Loucy (cell line): ENCODE measurements at regions not wholly inside any gene's neighbourhood (a gene's known extent, or its start where the extent isn't known, plus 50 kb on each side); places are given as distances from the start of the nearest gene placed in this dataset.

Experiments used
- H2AFZ ChIP-seq: fragments of 200-600 bp; sonication (generic); 2 replicates; pipeline ENCODE4 v1.6.0; 2016; ENCODE audit warnings: antibody characterized with exemption, mild to moderate bottlenecking, low read length, moderate library complexity
- H3F3A ChIP-seq: fragments of 200-600 bp; 2 replicates; pipeline ENCODE4 v1.6.0; 2016; ENCODE audit warnings: antibody characterized with exemption, low read depth, mild to moderate bottlenecking
- H3K27me3 ChIP-seq: fragments of 200-600 bp; sonication (generic); 2 replicates; pipeline ENCODE4 v1.6.1; 2014; ENCODE audit warnings: low read length, mild to moderate bottlenecking; ENCODE audit not compliant: insufficient read depth, poor library complexity, severe bottlenecking
- H3K36me3 ChIP-seq: fragments of 200-600 bp; sonication (generic); 2 replicates; pipeline ENCODE4 v1.6.1; 2016; ENCODE audit warnings: low read length; ENCODE audit not compliant: insufficient read depth
- H3K4me1 ChIP-seq: fragments of 200-600 bp; sonication (generic); 2 replicates; pipeline ENCODE4 v1.5.1; 2014; ENCODE audit warnings: low read length, mild to moderate bottlenecking; ENCODE audit not compliant: insufficient read depth, poor library complexity, severe bottlenecking
- H3K4me2 ChIP-seq: fragments of 200-600 bp; sonication (generic); 2 replicates; pipeline ENCODE4 v1.6.0; 2014; ENCODE audit warnings: antibody characterized with exemption, low read length, low read depth, mild to moderate bottlenecking; ENCODE audit not compliant: poor library complexity, severe bottlenecking
- H3K4me3 ChIP-seq: fragments of 200-600 bp; sonication (generic); 2 replicates; pipeline ENCODE4 v1.5.1; 2014; ENCODE audit warnings: low read length, mild to moderate bottlenecking, mixed read lengths; ENCODE audit not compliant: poor library complexity, severe bottlenecking
- H3K79me2 ChIP-seq: fragments of 200-600 bp; sonication (generic); 2 replicates; pipeline ENCODE4 v1.6.1; 2014; ENCODE audit warnings: low read length; ENCODE audit not compliant: insufficient read depth
- H3K9ac ChIP-seq: fragments of 200-600 bp; sonication (generic); 2 replicates; pipeline ENCODE4 v1.6.0; 2014; ENCODE audit warnings: mild to moderate bottlenecking, low read depth, low read length, moderate library complexity; ENCODE audit not compliant: poor library complexity, severe bottlenecking
- H3K9me2 ChIP-seq: fragments of 200-600 bp; sonication (generic); replicated peaks from 2 replicates; pipeline ENCODE4 v1.6.1; 2016; ENCODE audit warnings: low read depth, low read length, mixed read lengths
- H3K9me3 ChIP-seq: fragments of 200-600 bp; sonication (generic); 2 replicates; pipeline ENCODE4 v1.6.1; 2014; ENCODE audit warnings: mild to moderate bottlenecking, antibody characterized with exemption, low read length, low read depth; ENCODE audit not compliant: insufficient read depth
- H4K20me1 ChIP-seq: fragments of 200-600 bp; sonication (generic); 2 replicates; pipeline ENCODE4 v1.6.0; 2014; ENCODE audit warnings: antibody characterized with exemption, low read length, mild to moderate bottlenecking; ENCODE audit not compliant: insufficient read depth, poor library complexity, severe bottlenecking
- EZH2phosphoT487 ChIP-seq: fragments of 200-600 bp; IDR thresholded peaks from 2 replicates; pipeline ENCODE4 v1.6.1; 2018; ENCODE audit warnings: antibody characterized with exemption, mild to moderate bottlenecking, moderate library complexity, borderline replicate concordance
- TF ChIP-seq, protein P1 (sequence below): fragments of 200-600 bp; sonication (generic); conservative IDR thresholded peaks from 2 replicates; pipeline ENCODE4 v1.5.1; 2014; ENCODE audit warnings: mild to moderate bottlenecking, antibody characterized with exemption, low read length

DNA sequence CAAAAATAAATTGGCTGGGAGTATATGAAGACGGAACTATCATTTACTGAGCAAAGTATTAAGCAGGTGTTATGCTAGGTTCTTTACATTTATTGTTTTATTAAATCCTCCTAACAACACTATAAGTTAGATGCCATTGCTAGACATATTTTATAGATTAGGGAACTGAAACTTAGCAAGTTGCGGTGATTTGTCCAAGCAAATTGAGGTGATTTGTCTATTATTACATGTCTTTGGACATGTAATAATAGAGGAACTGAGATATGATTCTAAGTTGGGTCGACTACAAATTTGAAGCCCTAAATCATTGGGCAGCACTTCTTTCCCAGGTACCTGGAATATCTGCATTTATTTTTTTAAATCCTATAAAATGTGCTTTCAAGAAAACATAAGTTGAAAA is 429.9 kb downstream of the GABRG2 start:
- Histone ChIP-seq H3K9me2 (no peaks in the 10 kb centered on the region), H3K36me3 (no peaks in the 10 kb centered on the region), H2AFZ (no peak overlapping the region), H3F3A (no peaks in the 10 kb centered on the region), H4K20me1 (no peaks in the 10 kb centered on the region), H3K79me2 (no peaks in the 10 kb centered on the region), H3K27me3 (no peaks in the 10 kb centered on the region), H3K4me1 (no peaks in the 10 kb centered on the region), H3K4me3 (no peak overlapping the region), H3K9ac (no peak overlapping the region), H3K9me3 (no peaks in the 10 kb centered on the region), H3K4me2 (no peak overlapping the region)
- TF ChIP-seq, protein P1, sequence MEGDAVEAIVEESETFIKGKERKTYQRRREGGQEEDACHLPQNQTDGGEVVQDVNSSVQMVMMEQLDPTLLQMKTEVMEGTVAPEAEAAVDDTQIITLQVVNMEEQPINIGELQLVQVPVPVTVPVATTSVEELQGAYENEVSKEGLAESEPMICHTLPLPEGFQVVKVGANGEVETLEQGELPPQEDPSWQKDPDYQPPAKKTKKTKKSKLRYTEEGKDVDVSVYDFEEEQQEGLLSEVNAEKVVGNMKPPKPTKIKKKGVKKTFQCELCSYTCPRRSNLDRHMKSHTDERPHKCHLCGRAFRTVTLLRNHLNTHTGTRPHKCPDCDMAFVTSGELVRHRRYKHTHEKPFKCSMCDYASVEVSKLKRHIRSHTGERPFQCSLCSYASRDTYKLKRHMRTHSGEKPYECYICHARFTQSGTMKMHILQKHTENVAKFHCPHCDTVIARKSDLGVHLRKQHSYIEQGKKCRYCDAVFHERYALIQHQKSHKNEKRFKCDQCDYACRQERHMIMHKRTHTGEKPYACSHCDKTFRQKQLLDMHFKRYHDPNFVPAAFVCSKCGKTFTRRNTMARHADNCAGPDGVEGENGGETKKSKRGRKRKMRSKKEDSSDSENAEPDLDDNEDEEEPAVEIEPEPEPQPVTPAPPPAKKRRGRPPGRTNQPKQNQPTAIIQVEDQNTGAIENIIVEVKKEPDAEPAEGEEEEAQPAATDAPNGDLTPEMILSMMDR, result no peak
- TF ChIP-seq EZH2phosphoT487, result no peak

DNA sequence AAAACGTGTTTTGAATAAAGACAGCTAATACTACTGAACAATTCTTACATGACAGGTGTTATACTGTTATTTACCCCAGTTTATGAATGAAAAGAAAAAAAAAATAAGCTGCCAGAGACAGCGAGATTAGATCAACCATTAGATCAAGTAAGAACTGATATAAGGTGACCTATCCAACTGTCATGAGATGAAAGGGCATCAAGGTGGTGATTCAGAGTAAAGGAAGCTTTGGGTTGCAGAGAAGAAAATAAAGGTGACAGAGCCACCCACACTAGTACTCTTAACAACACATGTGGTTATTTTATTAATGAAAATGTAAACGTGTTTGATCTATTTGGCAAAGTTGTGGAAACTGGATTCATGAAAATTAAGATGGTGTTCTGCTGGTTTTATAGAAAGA is 435.2 kb downstream of the GABRG2 start:
- H3K9ac ChIP-seq, result no peak overlapping the region
- no peaks in the 10 kb centered on the region for H3K36me3 ChIP-seq
- no peaks in the 10 kb centered on the region for H4K20me1 ChIP-seq
- no peaks in the 10 kb centered on the region for H3F3A ChIP-seq
- no peak overlapping the region for H2AFZ ChIP-seq
- H3K9me3 ChIP-seq, result no peaks in the 10 kb centered on the region
- H3K4me1 ChIP-seq, result no peaks in the 10 kb centered on the region
- TF ChIP-seq, protein P1, result no peak
- TF ChIP-seq EZH2phosphoT487, result no peak
- H3K4me3 ChIP-seq, result no peak overlapping the region
- no peaks in the 10 kb centered on the region for H3K79me2 ChIP-seq
- H3K9me2 ChIP-seq, result no peaks in the 10 kb centered on the region
- no peak overlapping the region for H3K4me2 ChIP-seq
- no peaks in the 10 kb centered on the region for H3K27me3 ChIP-seq

DNA sequence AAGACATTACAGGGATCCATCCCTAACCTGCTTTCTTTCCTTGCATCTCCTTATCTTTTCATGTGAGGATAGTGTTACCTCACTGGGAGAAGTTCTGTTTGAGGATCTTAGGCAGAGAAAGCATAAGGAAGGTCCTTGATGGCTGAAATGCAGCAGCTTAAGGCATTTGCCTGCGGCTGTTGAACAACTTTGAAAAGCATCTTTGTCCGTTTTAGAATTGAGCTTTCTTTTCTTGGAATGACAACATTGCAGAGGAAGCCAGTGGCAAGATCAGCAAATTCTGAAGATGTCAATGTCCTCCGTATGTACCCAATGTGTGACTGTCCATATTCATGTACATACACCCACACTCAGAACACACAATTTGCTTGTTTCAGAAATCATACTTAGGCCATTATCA is 436.2 kb downstream of the GABRG2 start:
- Histone ChIP-seq H4K20me1 (no peaks in the 10 kb centered on the region), H3K9me3 (no peaks in the 10 kb centered on the region), H3K4me2 (no peak overlapping the region), H2AFZ (no peak overlapping the region), H3K27me3 (no peaks in the 10 kb centered on the region), H3F3A (no peaks in the 10 kb centered on the region), H3K4me1 (no peaks in the 10 kb centered on the region), H3K4me3 (no peak overlapping the region), H3K36me3 (no peaks in the 10 kb centered on the region), H3K9me2 (no peaks in the 10 kb centered on the region), H3K79me2 (no peaks in the 10 kb centered on the region), H3K9ac (no peak overlapping the region)
- no peak for TF ChIP-seq EZH2phosphoT487
- TF ChIP-seq, protein P1, result no peak
